Activated CD8-positive, alpha-beta memory T cell treated with anti-CD3 and anti-CD28 coated beads, Interleukin-2, amount 50 U/mL, for 24 hours (primary cell): ENCODE measurements at regions not wholly inside any gene's neighbourhood (a gene's known extent, or its start where the extent isn't known, plus 50 kb on each side); places are given as distances from the start of the nearest gene placed in this dataset.

Experiments used
- DNase-seq: peaks from one replicate; pipeline ENCODE4 v3.0.0-alpha.2; 2020; ENCODE audit errors: extremely low read depth

GRCh38 chr2:120675460-120676130 lies 60.1 kb upstream of the GLI2 start:
- DNase-seq, result no peak

DNA sequence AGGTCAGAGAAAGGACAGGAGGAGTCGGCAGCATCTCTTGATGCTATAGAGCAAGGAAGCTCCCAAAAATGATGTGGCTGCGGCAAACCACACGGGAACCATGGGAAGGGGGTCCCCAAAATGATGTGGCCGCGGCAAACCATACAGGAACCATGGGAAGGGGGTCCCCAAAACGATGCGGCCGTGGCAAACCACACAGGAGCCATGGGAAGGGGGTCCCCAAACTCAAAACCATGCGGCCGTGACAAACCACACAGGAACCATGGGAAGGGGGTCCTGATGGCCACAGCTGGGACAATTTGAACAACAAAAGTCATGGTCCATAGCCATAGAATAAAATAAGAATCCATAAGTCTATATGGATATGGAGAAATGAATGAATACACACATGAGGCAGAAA lies 58.4 kb upstream of the GLI2 start:
- DNase-seq, result no peak

DNA sequence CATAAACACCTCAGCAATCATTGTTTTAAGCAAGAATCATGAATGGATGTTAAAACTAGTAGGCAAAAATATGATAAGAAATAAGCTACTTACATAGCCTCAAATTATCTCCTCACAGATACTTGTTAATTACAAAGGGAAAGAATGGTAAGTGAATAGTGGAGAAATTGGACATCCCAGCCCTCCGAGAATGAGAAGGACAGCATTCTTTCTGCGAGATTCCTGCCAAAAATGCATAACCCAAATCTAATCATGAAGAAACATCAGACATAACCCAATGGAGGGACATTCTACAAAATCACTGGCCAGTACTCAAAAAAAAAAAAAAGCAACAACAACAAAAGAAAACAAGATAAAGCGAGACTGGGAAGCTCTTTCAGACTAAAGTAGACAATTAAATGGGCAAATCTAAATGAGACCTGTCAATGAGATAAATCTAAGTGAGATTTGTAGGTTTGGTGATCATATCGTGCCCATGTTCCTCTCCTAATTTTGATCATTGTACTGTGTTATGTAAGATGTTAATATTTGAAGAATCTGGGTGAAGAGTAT lies 57.9 kb upstream of the GLI2 start:
- DNase-seq, result no peak

DNA sequence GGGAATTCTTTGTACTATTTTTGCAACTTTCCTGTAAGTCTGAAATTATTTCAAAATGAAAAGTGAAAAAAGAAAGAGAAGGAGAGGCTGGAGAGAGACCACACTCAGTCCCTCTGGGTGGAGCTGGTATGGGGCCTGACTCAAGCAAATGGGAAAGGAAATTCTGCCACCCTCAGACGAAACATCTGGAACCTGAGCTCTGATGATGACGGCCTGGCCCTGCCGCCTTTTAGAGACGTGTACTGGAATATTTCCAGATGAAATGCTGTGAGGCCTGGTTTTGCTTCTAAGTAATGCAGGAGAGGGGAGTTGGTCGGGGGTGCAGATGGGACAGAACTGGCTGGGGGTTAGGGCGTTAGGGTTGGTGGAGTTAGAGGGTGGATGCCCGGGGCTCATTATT lies 57.4 kb upstream of the GLI2 start:
- DNase-seq, result no peak

- DNase-seq, result no peak
Observed at GRCh38 chr2:120678926-120679325, 56.7 kb upstream of the GLI2 start.

- no peak for DNase-seq
Observed at GRCh38 chr2:120679526-120679925, 56.1 kb upstream of the GLI2 start.

GRCh38 chr2:120680136-120680761 lies 55.4 kb upstream of the GLI2 start:
- DNase-seq, result peak; percentile 36

DNA sequence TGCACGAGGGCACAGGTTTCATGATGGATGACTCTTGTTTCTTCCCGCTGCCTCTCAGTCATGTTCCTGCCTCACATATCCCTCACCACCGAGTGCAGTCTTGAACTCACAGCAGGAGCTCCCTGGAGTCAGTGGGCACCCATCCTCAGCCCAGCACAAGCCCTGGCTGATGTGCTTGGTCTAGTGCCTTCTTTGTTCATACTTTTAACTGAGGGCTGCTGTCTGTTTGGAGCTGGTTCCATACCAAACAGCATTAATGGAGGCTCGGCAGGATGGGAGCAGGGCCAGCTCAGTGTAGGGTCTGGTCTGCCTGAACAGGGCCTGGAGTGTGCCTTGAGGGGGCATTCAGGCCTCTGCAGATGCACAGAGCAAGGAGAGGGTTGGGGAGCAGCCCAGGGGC lies 54.5 kb upstream of the GLI2 start:
- no peak for DNase-seq

DNA sequence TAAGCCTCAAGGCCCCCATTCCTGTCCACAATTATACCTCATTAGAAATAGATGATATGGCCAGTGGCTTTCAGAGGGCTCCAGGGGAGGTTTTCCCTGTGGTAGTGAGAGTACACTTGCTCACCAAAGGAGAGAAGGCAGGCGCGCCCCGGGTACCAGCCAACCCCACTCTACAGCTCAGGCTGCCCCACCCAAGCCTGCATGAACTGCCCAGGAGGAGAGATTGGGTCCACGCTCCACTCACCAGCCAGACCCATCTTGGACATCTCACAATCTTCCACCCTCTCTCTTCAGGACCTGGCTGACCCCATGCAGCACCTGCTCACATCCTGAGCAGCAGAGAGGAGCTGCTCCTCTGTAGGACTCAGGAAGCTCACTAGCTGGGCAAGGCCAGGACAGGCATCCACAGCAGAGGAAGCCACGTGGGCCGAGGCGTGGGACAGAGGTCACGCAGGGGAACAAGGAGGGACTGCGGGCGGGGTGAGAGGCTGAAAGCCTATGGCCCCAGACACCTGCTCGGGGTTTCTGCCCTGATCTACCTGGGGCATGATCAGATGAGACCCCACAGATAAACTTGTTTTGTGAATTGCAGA lies 53.9 kb upstream of the GLI2 start:
- DNase-seq, result no peak

DNA sequence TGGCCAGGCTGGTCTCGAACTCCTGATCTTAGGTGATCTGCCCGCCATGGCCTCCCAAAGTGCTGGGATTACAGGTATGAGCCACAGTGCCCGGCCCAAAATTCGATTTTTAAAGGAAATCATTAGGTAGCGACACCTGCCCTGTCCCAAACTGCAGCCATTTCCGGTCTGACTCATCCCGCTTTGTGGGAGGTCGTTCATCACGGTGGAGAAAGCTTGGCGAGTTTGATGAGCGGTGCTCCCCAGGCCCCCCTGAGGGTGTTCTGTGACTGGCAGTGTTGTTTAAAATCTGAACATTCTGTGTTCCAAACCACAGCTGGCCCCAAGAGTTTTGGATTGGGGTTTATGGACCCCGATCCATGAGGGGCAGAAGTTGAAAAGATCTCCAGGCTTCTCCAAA lies 53.0 kb upstream of the GLI2 start:
- DNase-seq, result no peak

DNA sequence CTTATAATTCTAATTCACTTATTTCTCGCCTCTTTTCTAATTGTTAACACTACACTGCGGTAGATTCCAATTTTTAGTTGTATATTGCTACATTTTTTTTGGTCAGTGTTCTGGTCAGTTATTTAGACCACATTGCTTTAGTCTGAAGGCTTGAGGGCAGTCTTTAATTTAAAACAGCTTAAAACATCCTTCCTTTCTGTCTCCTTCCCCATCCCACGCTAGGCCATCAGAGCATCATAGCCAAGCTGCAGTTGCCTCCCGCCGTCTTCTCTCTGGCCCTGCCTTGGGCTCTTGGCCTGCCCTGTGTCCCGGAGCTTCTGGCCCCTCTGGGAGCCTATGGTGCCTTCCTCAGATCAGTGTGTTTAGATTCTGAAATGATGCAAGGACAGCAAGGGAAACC lies 52.6 kb upstream of the GLI2 start:
- no peak for DNase-seq

- DNase-seq, result no peak
Observed at GRCh38 chr2:120683701-120684100, 52.0 kb upstream of the GLI2 start.

- no peak for DNase-seq
Observed at GRCh38 chr2:120684289-120685065, 51.2 kb upstream of the GLI2 start.

DNA sequence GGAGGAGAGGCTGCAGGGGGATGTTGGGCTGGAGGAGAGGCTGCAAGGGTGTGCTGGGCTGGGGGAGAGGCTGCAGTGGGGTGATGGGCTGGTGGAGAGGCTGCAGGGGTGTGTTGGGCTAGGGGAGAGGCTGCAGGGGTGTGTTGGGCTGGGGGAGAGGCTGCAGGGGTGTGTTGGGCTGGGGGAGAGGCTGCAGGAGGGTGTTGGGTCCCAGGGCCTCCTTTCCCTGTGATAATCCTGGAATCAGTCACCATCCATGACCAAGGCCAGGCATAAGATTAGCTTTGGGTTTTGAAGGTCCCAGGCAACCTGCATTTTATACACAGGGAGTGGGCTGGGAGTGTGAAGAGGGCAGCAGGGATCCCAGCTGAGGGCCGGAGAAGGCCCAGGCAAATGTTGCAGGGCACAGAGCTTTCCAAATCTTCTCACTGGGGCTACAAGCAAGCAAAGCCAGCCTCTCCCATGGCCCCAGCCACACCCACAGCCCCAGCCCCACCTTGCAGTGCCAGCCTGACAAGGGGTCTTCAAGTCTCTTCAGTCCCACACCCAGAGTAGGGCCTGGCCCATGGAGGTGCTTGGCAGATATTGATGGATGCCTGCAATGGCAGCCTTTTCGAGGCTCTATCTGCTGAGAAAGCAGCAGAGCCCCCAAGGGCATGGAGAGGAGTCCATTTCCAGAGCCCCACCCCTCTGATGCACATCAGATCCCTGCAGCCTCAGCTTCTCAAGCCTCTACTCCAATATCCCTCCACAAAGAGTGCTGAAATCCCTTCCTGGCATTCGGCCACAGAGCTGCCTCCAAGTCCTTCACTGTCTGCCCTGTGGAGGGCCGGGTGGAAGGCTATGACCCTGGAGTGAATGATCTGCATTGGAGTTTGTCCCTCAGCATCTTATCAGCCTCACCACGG lies 50.3 kb upstream of the GLI2 start:
- DNase-seq, result no peak
